GM18517 (cell line): ENCODE measurements at regions not wholly inside any gene's neighbourhood (a gene's known extent, or its start where the extent isn't known, plus 50 kb on each side); places are given as distances from the start of the nearest gene placed in this dataset.
"Not testable (repeated sequence)": the region's sequence is repeated elsewhere in the genome, so short reads cannot be mapped to it uniquely, and the experiment has no call there.

Source experiments
- ATAC-seq: cut with Tn5 transposase; IDR thresholded peaks from one replicate; pipeline ENCODE4 v1.9.1; 2021; ENCODE audit warnings: mild to moderate bottlenecking, moderate library complexity; ENCODE audit not compliant: unreplicated experiment

DNA sequence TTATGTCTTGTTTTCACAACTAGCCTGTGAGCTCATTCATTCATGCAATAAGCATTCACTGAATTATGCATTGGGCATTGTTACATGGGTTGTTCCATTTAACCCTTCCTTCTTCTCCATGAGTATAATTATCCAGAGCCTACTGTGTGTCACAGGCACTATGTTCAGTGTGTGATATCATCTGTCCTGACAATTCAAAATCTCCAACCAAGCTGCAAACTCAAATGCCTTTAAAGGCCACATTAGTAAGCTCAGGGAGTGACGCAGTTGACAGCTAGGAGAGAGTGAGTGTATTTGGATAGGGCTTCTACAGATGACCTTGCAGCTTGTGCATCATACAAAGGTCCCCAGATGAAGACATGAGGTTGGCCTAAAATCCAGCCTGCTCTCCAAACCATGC lies 289.5 kb downstream of the OMA1 start:
- no peak for ATAC-seq

DNA sequence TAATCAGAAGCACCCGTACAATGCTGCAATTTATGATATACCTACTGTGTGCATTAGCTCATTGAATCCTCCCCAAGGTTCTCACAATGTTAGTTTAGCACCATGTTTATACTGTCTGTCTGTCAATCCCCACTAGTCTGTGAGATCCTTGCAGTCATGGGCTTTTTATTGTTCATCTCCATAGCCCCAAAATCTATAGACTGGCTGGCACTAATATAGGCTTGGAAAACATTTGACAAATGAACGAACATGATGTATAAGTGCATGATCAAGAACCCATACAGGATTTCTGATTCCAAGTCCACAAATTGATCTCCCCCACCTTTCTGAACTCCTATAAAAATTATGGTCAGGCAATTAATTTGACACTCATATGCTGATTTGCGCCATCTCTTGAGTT lies 290.0 kb downstream of the OMA1 start:
- ATAC-seq = no peak

DNA sequence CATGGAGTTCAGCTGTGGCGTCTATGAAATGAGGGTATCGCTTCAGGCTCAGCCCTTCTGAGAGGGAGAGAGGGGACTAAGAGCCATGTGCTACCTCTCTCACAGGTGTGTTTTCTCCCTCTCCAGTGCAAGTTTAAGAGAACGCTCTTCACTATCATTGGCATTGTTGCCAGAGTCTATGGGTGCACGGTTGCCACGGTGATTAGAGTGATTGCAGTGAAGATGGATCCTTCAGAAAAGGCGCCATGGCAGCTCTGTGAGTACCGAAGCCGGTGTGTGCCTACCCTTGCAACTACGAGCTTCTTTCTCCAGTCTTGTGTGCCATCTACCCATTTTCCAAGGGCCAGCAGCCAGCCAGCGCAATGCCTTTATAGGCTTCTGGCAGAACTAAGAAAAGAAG lies 290.5 kb downstream of the OMA1 start:
- ATAC-seq = no peak

DNA sequence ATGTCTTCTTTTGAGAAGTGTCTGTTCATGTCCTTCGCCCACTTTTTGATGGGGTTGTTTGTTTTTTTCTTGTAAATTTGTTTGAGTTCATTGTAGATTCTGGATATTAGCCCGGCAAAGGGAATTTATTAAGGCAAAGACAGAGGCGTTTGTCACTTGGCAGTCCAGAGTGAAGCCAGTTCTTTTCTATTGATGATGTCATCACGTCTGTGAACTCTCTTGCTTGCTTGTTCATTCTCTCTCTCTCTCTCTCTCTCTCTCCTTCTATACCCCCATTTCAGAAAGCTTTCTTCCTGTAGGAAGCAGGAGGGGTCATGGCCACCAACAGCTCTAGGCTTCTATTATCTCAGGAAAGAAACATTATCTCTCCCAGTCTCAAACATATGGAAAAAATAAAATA lies 291.3 kb downstream of the OMA1 start:
- no peak for ATAC-seq

DNA sequence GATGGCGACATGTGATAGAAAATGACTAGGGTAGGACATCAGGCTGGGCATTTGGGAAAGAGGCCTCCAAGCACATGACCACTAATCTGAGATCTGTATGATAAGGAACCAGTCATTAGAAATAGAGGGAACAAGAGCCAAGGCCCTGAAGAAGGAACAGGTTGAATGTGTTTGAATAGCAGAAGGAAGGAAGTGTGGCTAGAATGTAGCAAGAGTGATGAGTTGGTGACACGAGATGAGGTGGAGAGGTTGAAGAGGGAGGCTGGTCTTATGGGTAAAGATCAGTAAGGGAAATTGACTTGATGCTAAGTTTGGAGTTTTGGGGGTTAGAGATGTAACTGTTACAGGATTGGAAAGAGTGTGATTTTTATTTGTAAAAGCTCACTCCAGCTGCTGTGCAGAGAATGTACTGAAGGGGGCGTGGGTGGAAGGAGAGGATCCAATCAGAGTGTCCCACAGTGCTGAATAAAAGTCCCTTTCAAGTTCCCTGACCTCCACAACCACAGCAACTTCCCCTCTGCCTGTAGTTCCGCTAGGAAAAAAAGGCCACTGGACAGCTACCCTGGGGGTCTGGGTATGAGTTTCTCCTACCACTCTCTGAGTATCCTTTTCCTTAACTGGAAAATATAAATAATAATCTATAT lies 295.0 kb downstream of the OMA1 start:
- ATAC-seq = no peak

DNA sequence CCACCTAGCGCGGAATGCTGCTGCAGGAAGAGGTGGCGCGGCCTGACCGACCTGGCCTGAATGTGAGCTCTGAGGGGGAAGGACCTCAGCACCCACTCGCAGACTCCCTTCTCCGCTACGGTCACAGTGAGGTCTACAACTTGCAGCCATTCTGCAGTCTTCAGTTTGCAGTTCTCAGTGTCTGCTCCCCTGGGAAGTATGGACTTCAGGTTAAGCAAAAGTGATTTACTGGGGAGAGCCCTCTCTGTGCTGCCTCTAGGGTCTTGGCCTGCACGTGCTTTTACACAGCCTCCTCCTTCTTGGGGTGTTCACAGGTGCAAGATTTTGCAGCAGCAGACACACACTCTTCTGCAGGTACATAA lies 296.0 kb downstream of the OMA1 start:
- no peak for ATAC-seq

DNA sequence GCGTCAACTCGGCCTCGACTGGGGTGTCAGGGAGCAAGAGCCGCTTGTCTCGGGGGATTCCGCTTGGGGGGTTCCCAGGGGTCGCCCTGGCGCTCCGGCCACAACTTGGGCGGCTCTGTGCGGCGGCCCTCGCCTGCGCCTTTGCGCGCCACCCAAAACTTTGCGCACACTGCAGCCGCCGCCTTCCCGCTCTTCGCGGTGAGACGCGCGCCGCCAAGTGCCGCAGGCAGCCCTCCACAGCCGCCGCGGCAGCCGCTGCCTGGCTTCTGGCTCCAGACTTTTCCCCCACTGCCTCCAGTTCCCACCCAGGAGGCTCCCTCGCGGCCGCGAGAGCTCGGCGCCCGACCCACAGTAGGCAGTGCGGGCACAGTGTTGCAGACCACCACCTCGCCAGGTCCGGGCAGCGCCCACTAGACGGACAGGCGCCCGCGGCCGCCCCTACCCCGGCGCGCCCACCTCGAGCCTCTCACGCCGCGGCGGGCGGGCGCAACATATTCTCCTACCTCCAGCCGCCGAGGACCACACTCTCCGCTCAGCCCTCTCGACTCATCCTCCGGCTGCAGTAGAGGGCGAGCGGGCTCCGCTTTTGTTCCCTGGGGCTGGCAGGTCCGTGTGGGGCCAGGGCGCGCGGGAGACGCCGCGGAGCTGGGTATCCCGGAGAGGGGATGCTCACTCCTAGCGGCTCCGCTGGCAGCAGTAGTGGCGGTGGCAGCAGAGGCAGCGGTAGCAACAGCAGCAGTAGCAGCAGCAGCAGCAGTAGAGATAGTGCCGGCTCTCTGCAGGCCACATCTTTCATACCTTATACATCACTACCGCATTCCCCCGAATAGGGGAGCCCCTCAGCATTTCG lies 296.6 kb downstream of the OMA1 start:
- no peak for ATAC-seq

DNA sequence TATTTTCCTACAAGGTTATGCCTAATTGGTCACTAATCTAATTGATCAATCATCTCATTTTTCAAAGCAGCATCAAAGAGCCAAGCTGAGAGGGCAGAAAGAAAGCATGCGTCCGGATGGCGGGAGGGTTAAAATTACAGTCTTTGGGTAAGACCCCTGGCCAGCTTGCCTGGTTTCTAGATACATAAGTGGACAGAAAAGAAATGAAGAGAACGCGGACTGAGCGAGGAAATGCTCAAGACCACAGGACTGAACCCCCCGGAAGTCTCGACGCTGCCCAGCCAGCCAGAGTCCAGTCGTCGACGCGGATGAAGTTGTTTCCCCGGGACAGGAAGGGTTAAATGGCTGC lies 297.2 kb downstream of the OMA1 start:
- no peak for ATAC-seq

DNA sequence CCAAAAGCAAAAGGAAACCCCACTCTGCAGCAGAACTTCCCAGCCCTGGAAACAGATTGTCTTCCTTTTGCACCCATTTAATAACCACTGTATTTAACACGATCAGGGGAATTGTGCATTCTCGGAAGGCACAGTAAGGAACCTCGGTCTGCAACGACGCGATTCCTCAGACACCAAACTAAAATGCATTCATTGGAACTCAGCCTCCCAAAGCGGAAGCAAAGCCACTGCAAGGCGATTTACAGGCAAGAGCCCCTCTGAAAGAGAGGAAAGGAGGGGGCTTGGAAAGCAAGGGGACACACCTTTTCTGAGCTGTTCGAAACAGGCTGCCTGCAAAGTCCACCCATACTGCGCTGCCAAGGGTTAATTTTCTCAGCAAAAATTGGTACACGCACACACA lies 297.7 kb downstream of the OMA1 start:
- ATAC-seq = no peak

DNA sequence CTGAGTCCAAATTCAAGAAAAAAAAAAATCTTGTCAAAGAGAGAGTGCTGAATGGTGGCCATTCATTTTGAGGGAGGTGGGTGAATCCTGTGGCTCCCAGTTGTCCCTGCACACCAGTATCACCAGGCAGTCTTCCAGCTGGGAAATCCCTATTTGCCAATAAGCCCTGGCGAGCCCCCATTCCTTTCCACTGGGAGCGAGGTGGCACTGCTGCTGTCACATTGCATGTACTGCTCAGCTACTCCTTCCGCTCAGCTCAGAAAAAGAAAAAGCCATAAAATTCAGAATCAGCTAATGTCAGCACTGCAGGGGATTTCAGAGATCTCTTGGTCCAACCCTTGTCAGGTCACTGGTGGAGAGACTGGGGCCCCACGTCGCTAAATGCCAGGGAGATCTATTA lies 298.5 kb downstream of the OMA1 start:
- no peak for ATAC-seq

DNA sequence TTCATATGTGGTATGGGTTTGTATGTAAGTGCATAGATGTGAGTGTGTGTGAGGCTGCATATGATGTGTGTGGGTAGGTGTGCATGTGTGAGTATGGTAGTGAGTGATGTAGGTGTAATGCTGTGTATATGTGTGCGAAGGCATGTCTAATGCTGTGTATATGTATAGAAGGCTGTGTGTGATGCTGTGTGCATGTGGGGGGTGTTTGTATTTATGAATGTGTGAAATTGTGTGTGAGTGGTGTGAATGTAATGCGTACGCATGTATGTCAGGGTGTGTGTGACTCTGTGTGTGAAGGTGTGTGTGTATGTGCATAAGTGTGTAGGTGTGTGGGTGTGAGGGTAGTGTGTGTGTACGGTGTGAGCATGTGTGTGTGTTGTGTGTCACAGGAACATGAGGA lies 300.0 kb downstream of the OMA1 start:
- ATAC-seq = no peak

DNA sequence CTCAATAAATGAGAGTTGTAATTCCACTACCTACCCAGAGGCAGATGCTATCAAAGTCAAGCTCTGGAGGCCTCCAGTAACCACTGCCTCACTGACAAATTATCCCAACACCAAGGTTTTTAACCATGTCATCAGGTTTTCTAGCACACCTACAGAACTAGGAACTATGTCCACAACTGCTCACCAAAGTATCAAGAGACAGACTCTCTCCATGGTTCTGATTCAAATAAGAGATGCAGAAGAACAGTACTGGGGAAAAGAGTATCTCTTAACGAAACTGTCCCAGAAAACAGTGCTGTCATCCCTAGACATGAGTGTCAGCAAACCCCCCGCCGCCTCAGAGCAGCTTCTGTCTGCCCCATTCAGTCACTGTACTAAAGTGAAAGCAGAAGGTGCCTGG lies 301.7 kb downstream of the OMA1 start:
- ATAC-seq = no peak

DNA sequence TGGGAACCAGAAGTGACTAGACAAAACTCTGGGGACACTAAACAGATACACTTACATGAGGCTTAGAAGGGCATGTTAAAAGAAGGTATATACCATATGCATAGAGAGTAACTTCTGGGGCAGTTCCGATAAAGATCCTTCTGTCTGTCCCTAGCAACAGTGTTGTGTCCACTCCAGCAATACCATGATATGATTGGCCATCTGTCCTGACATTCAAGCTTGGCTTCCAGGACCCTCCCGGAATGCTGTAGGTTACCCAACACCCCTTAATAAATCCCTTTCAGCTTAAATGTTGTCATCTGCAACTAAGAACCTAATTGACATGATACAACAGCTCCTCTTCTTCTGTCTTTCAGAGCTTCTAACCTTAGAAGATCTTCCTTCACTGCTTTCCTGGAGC lies 307.7 kb downstream of the OMA1 start:
- ATAC-seq = no peak

DNA sequence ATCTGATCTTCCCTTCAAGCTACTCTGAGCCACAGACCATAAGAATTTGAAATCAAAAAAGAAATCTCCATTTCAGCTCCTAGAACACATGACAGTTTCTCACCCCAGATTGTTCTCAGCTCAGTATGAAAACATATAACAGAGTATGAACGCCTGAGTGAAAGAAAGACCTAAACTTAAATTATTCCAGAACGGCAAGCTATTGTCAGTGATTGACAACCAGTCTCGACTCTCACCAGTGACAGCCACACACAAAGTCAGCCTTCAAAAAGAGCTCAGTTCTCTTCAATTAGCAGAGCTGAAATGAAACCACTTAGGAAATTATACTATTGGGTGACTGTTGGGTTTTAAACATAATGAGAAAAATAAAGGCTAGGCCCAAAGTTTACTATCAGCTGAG lies 312.8 kb downstream of the OMA1 start:
- no peak for ATAC-seq

DNA sequence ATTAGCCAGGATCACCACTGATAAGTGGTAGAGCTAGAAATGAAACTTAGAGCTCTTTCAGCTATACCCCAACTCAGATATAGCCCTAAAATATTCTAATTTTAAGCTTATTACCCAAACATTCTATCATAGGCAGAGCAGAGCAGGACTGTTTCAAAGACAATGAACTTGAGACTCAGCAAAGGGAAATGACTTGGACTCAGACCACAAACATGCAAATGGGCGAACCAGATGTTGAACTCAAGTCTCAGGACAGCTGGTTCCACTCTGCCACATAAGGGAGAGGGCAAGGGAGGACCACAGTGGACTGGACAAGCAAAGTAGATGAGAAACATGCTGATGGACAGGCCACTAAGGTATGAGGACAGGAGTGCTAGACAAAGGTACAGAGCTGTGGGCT lies 315.3 kb downstream of the OMA1 start:
- ATAC-seq = no peak

DNA sequence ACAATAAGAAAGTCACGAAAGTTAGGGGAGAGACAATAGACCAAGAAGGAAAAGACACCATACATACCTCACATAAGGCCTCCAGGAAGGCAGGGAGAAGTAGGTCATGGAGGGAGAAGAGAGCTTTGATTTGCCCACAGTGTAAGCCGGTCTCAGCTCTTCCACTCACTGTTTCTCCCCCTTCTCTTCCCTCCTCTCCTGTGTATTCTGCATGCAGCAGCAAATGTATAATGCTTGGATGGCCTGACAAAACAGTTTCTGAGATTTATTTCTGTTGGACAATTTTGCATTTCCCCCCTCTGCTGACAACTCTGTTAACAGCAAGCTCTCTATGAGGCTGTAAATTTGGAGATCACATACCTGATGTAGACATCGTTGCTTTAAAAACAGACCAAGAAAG lies 318.9 kb downstream of the OMA1 start:
- ATAC-seq = no peak

DNA sequence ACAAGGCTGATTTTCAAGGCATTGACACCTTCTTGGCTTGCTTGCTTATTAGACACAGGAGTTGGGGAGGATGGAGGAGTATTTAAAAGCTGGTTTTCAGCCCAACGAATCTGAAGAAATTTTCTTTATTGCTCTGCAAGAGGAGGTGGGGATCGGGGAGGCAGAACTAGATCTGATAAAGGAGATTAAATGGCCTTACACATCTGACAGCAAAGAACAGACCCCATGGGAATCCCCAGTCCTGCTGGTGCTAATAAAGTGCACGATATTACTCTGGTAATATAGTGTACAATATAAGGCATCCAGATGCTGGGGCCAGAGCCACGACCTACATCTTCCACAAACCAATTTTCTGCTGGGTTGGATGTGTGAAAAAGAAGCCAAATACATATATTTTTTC lies 323.0 kb downstream of the OMA1 start:
- ATAC-seq = no peak

DNA sequence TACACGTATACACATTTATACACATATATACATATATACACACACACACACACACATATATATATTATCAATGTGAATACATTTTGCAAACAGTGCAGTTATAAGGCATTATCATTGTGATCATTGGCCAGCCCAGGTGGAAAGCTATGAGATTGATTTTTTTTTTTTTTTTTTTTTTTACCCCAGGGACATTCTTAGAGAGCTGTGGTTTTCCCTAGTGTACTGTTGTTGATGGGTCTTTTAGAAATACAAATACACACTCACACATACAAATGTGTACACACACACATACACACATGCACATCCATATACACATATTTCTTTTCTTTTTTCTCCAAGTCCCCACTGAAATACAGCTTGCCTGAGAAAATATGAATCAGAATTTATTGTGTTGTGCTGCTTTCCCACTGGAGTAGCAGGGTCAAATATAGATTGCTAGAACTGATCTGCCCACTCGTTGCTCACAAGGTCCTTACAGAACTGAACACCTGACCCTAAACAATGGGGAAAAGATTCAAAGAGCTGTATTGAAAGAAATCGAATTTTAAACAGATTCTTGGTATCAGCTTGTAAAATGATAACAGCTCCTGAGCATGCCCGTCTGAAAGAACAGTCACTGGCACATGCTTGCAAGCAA lies 325.6 kb downstream of the OMA1 start:
- ATAC-seq = no peak

DNA sequence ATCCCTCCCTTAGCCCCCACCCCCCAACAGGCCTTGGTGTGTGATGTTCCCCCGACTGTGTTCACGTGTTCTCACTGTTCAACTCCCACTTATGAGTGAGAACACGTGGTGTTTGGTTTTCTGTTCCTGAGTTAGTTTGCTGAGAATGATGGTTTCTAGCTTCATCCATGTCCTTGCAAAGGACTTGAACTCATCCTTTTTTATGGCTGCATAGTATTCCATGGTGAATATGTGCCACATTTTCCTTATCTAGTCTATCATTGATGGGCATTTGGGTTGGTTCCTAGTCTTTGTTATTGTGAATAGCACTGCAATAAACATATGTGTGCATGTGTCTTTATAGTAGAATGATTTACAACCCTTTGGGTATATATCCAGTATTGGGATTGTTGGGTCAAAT lies 330.4 kb downstream of the OMA1 start:
- ATAC-seq = not testable (repeated sequence)

DNA sequence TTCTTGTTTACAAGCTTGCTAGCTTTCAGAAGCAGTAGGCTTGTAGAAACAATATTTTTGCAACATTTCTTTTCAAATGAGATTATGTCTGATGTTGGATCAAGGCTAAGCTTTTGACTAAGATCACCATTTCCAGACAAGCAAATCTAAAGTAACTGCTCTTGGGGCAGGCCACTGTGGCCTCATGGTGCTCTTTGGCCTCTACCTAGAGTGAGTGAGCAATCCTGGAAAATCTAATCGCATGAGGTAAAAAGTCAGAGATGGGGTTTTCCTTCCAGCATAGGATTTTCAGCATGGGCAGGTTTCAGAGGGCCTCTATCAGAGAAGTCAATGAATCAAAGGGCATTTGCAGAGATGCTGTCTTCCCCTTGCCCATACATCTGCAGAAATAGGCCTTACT lies 331.9 kb downstream of the OMA1 start:
- no peak for ATAC-seq

DNA sequence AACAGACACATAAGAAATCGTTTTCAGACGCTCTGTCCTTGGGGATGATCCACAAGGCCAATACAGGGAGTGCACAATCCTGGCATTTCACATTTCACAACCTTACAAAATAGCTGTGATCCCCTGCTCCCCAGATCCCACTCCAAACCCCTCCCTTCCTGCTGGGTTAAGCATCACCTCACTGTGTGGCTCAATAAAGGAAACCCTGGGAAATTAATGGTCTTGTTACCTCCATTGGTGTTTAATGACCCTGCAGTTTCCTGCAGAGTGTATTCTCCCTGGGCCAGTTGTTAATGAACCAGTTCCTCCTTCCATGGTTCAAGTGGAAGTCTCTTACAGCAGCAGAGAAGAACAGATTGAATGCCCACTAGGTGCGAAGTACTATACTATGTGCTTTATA lies 334.7 kb downstream of the OMA1 start:
- ATAC-seq = no peak

DNA sequence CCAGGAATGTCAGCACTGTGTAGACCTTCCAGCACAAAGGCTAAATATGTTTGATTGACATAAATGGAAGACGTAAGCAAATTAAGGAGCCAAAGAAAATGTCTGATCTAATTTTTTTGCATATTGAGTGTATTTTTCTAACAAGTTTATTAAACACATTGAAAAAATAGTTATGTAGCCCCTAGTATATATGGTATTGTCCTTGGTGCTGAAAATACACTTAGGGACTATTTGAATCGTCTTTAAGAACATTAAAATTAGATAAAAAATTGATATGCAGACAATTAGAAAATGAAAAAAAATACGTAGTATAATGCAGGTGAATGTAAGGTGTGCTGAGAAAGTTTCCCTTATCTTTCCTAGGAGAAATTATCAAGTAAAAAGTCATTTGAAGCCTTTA lies 337.0 kb downstream of the OMA1 start:
- no peak for ATAC-seq
